ENCODE measurements at regions not wholly inside any gene's neighbourhood (a gene's known extent, or its start where the extent isn't known, plus 50 kb on each side); places are given as distances from the start of the nearest gene placed in this dataset.

- Mint-ChIP-seq H3K4me3 (no peak overlapping the region), H3K27me3 (peaks cover 3% of the 10 kb centered on the region), H3K4me1 (ENCODE audit: unreplicated experiment) (no peaks in the 10 kb centered on the region), H3K36me3 (no peaks in the 10 kb centered on the region), H3K27ac (no peak overlapping the region), H3K9me3 (no peaks in the 10 kb centered on the region)
- no peak for DNase-seq (ENCODE audit: extremely low spot score, unreplicated experiment)
- no peak for TF ChIP-seq CTCF (conservative IDR thresholded peaks at IDR 0.05)
Observed at GRCh38 chr2:183505911-183506310, 381.7 kb downstream of the NUP35 start.

GRCh38 chr2:183511154-183511553 lies 386.9 kb downstream of the NUP35 start:
- Mint-ChIP-seq H3K36me3 (no peaks in the 10 kb centered on the region), H3K9me3 (no peaks in the 10 kb centered on the region), H3K4me1 (ENCODE audit: unreplicated experiment) (no peaks in the 10 kb centered on the region), H3K4me3 (no peak overlapping the region), H3K27me3 (peaks cover 3% of the 10 kb centered on the region), H3K27ac (no peak overlapping the region)
- DNase-seq (ENCODE audit: extremely low spot score, unreplicated experiment) = no peak
- TF ChIP-seq CTCF (conservative IDR thresholded peaks at IDR 0.05) = no peak

- no peaks in the 10 kb centered on the region for H3K27me3 Mint-ChIP-seq
- no peak overlapping the region for H3K27ac Mint-ChIP-seq
- no peak for TF ChIP-seq CTCF (conservative IDR thresholded peaks at IDR 0.05)
- DNase-seq (ENCODE audit: extremely low spot score, unreplicated experiment) = no peak
- H3K9me3 Mint-ChIP-seq = no peaks in the 10 kb centered on the region
- H3K4me1 Mint-ChIP-seq (ENCODE audit: unreplicated experiment) = peaks cover 5% of the 10 kb centered on the region
- no peak overlapping the region for H3K4me3 Mint-ChIP-seq
- no peaks in the 10 kb centered on the region for H3K36me3 Mint-ChIP-seq
Observed at GRCh38 chr2:183519371-183520056, 395.3 kb downstream of the NUP35 start.

GRCh38 chr2:183521911-183522310 lies 397.7 kb downstream of the NUP35 start:
- no peak for DNase-seq (ENCODE audit: extremely low spot score, unreplicated experiment)
- Mint-ChIP-seq H3K36me3 (no peaks in the 10 kb centered on the region), H3K9me3 (no peaks in the 10 kb centered on the region)

GRCh38 chr2:183522489-183523266 lies 398.4 kb downstream of the NUP35 start:
- Mint-ChIP-seq H3K4me1 (ENCODE audit: unreplicated experiment) (peaks cover 5% of the 10 kb centered on the region), H3K36me3 (no peaks in the 10 kb centered on the region), H3K27me3 (no peaks in the 10 kb centered on the region), H3K4me3 (no peak overlapping the region), H3K9me3 (no peaks in the 10 kb centered on the region), H3K27ac (no peak overlapping the region)
- no peak for TF ChIP-seq CTCF (conservative IDR thresholded peaks at IDR 0.05)
- DNase-seq (ENCODE audit: extremely low spot score, unreplicated experiment) = no peak

More at GRCh38 chr2:183521911-183522310, 397.7 kb downstream of the NUP35 start:
- Mint-ChIP-seq H3K4me1 (ENCODE audit: unreplicated experiment) (peaks cover 5% of the 10 kb centered on the region), H3K4me3 (no peak overlapping the region), H3K27ac (no peak overlapping the region), H3K27me3 (no peaks in the 10 kb centered on the region)
- TF ChIP-seq CTCF (conservative IDR thresholded peaks at IDR 0.05) = no peak

All from type B pancreatic cell (in vitro differentiated cells).